ENCODE measurements at regions not wholly inside any gene's neighbourhood (a gene's known extent, or its start where the extent isn't known, plus 50 kb on each side); places are given as distances from the start of the nearest gene placed in this dataset.

GRCh38 chr2:239736358-239737143, 288.6 kb downstream of the NDUFA10 start:
- intact Hi-C loops (cut with DNase I) = no loop called here
- no peak for TF ChIP-seq POLR2A (IDR thresholded peaks at IDR 0.05)
- TF ChIP-seq POLR2AphosphoS5 (IDR thresholded peaks at IDR 0.05) = no peak
- TF ChIP-seq CTCF (IDR thresholded peaks at IDR 0.05) = no peak
- Histone ChIP-seq H3K4me1 (replicated peaks) (no peaks in the 10 kb centered on the region), H3K27me3 (replicated peaks; ENCODE audit: insufficient read depth) (no peaks in the 10 kb centered on the region), H3K27ac (no peak overlapping the region), H3K4me3 (no peak overlapping the region), H3K36me3 (no peaks in the 10 kb centered on the region), H3K9me3 (no peaks in the 10 kb centered on the region)
- DNase-seq (ENCODE audit: low spot score) = no peak
- WGBS = 87% methylated on average over 38 of the region's 39 CpGs

GRCh38 chr2:239735829-239736357, 289.2 kb downstream of the NDUFA10 start:
- no peaks in the 10 kb centered on the region for H3K36me3 ChIP-seq
- no peaks in the 10 kb centered on the region for H3K4me1 ChIP-seq (replicated peaks)
- H3K27me3 ChIP-seq (replicated peaks; ENCODE audit: insufficient read depth) = no peaks in the 10 kb centered on the region
- 70% methylated on average over 15 of the region's 16 CpGs for whole genome bisulfite sequencing
- H3K27ac ChIP-seq = no peak overlapping the region
- H3K9me3 ChIP-seq = no peaks in the 10 kb centered on the region
- TF ChIP-seq POLR2AphosphoS5 (IDR thresholded peaks at IDR 0.05) = no peak
- TF ChIP-seq CTCF (IDR thresholded peaks at IDR 0.05) = no peak
- TF ChIP-seq POLR2A (IDR thresholded peaks at IDR 0.05) = no peak
- intact Hi-C loops (cut with DNase I) = no loop called here
- DNase-seq (ENCODE audit: low spot score) = no peak
- no peak overlapping the region for H3K4me3 ChIP-seq

GRCh38 chr2:239735131-239735828, 289.9 kb downstream of the NDUFA10 start:
- WGBS = 71% methylated on average over 23 of the region's 23 CpGs
- no peak overlapping the region for H3K4me3 ChIP-seq
- H3K27ac ChIP-seq = no peak overlapping the region
- intact Hi-C loops (cut with DNase I) = no loop called here
- no peaks in the 10 kb centered on the region for H3K36me3 ChIP-seq
- no peaks in the 10 kb centered on the region for H3K9me3 ChIP-seq
- no peak for DNase-seq (ENCODE audit: low spot score)
- TF ChIP-seq CTCF (IDR thresholded peaks at IDR 0.05) = no peak
- no peaks in the 10 kb centered on the region for H3K27me3 ChIP-seq (replicated peaks; ENCODE audit: insufficient read depth)
- H3K4me1 ChIP-seq (replicated peaks) = no peaks in the 10 kb centered on the region

- Histone ChIP-seq H3K27ac (no peak overlapping the region), H3K36me3 (no peaks in the 10 kb centered on the region), H3K27me3 (replicated peaks; ENCODE audit: insufficient read depth) (no peaks in the 10 kb centered on the region), H3K4me1 (replicated peaks) (no peaks in the 10 kb centered on the region), H3K9me3 (no peaks in the 10 kb centered on the region), H3K4me3 (no peak overlapping the region)
- no peak for DNase-seq (ENCODE audit: low spot score)
- 72% methylated on average over 8 of the region's 8 CpGs for WGBS
- TF ChIP-seq CTCF (IDR thresholded peaks at IDR 0.05) (no peak), POLR2AphosphoS5 (IDR thresholded peaks at IDR 0.05) (no peak), POLR2A (IDR thresholded peaks at IDR 0.05) (no peak)
- intact Hi-C loops (cut with DNase I) = no loop called here
These were observed 290.6 kb downstream of the NDUFA10 start for GRCh38 chr2:239734436-239735005.
